Bone marrow (tissue), 2 donors: ENCODE measurements at regions not wholly inside any gene's neighbourhood (a gene's known extent, or its start where the extent isn't known, plus 50 kb on each side); places are given as distances from the start of the nearest gene placed in this dataset.

Experiments
- DNase-seq, 2 donors: peaks; one replicate each; lab custom pipeline; 2025; lab: John Stamatoyannopoulos, UW

GRCh38 chr9:81390792-81391456, 298.4 kb downstream of the TLE1 start:
- no peak for DNase-seq

DNA sequence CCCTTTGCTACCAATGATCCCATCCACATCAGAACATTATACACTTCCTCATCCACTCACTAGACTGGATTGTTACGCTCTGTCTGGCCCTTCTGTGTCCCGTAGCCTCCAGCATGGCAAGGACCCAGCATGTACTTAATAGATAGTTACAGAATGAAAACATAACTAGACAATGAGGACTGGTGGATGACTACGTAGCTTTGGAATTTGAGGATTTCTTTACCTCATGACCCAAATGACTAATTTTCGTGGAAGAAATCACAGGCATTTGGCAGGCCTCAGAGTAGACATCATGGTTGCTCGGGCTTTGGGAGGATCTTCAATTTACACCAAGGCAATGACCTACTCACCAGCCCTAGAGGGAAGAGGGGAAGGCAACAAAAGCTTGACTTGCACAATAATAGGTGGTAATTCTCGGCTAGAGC, 299.8 kb downstream of the TLE1 start:
- no peak for DNase-seq

GRCh38 chr9:81388831-81389230, 300.5 kb downstream of the TLE1 start:
- no peak for DNase-seq

GRCh38 chr9:81387360-81388106, 301.8 kb downstream of the TLE1 start:
- DNase-seq: no peak

DNA sequence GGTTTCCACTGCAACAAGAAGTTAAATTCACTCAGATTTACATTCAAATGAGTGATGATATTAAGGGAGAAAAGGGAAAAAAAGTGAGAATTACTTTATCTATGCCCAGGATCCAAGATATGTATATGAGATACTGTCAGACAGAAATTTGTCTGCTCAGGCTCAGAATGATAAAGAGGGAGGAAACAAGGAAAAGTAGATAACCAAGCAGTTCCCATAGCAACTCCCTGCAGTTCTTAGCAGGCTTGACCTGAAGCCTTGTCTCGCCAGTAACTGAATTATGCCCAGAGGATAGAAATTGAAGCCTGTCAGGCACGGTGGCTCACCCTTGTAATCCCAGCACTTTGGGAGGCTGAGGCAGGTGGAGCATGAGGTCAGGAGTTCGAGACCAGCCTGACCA, 304.4 kb downstream of the TLE1 start:
- DNase-seq: no peak

GRCh38 chr9:81382281-81382680, 307.1 kb downstream of the TLE1 start:
- no peak for DNase-seq

DNA sequence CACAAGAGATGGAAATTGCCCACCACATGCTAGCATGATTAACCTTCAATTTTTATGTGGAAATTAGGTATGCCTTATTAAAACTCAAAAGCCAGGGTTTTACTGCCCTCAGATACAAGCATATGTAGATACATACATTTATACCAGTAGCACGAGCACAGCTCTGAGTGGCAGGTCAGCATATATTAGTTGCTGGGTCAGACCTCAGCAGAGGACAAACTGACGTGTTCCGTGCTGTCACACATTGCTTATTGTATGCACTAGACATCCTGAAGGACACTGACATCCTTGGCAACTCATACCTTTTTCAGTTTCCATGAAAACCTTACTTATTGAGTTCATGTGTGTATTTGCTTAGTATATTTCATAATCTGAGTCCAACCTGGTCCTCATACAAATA, 307.7 kb downstream of the TLE1 start:
- DNase-seq: no peak

DNA sequence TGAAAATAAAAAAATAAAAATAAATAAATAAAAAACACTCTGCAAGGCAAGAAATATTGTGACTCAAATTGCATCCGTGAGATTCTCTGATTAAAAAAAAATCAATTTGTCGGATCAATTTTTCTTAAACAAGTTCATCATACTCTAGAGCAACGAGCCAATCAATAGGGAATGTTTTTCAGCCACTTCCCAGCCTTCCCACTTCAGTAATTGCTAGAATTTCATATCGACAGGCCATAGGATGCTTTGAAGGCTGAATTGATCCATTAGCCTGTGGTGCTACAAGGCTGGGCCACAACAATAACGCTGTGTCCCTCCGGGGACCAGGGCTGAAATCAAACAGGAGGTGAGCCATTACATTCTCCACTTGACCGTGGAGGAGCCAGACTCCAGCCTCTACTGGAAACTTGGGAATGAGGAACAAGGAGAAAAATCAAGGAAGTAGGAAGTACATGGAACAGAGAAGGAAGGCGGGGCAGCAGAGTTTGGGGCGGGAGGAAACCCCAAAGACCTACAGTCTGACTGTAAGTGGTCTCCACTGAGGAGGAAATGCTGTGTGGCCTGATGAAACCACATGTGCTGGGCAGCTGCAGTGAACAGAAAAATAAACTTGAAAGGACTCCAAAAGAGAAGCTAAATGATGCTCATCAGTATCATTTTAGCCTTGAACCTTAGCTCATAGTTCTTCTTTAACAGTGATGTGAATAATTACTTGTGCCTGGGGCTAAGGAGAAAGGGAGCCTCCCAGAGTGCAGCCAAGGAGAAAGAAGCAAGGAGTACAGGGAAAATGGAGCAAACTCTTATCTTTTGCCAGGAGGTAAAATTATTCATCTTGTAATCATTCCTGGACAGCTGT, 308.6 kb downstream of the TLE1 start:
- no peak for DNase-seq

GRCh38 chr9:81379655-81380054, 309.7 kb downstream of the TLE1 start:
- DNase-seq: no peak

DNA sequence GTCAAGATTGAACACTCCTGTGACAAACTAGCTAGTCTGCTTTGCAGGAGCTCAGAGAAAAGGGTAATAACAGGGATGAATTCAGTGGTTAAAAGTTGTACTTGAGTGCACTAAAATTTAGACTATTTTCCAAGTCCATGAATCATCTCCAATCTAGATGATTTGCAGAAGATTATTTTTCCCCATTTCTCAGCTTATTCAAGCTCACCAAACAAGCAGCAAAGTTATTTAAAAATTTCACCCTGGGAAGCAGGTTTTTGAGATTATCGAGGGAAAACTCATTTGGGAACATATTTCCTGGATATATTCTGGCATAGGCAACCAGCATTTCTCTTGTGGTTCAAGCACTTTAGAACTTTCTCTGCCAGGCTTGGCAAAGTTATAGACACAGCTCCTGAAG, 311.4 kb downstream of the TLE1 start:
- DNase-seq: no peak

GRCh38 chr9:81377320-81377719, 312.0 kb downstream of the TLE1 start:
- no peak for DNase-seq

GRCh38 chr9:81375187-81376100, 313.9 kb downstream of the TLE1 start:
- DNase-seq: no peak

DNA sequence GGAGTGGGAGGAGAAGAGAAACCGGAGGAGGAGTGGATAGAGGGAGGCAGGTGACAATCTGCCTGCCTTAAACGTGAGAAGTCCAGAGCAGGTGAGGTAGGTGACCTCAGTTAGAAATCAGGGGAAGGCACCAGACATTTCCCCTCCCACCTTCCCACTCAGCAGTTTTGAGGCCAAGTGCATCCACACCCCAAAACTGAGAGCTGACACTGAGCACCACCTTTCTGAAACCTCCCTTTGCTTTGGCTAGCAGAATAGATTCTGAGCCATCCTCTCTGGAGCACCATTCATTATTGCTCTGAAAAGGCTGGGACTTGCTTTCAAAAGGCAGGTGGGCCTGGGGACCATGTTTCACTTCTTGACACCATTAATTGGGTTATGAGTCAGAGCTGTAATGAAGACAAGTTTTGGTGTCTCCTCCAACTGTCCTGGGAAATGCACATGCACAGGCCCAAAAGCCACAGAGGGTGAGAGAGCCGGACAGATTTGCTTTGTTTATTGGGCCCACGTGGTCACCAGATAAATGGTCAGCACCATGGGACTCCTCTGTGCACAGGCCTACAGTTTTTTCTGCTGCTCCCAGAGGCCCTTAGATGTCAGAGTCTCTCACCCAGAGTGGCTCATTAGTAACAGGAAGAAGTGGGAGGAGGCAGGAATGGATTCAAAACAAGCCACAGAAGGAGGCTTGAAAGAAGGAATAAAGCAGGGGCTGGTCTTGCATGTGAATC, 314.7 kb downstream of the TLE1 start:
- no peak for DNase-seq

- DNase-seq: no peak
Measured at GRCh38 chr9:81373294-81373693, 316.1 kb downstream of the TLE1 start.

DNA sequence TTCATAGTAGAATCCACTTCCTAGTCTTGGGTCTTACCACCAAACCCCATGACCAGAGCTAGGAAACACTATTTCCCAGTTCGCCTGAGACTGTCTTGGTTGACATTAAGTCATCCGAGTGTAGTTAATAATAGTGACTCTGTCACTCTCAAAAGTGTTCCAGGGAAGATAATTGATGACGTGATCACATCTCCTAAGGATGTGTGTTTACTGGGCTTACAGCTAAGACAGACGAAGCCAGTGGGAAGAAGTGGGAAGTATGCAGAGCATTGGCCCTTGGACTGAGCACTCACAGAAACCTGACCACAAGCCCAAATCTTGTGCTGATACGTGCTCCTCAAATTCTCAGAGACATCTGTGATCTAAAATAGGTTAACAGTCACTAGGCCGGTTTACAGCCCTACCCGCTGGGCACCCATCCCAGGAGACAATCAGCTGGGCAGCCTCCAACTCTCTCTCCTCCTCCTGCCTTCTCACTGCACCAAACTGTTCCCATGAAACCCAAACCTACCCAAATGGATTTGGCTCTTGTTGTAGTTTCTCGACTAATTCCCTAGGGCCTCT, 316.6 kb downstream of the TLE1 start:
- DNase-seq: no peak

DNA sequence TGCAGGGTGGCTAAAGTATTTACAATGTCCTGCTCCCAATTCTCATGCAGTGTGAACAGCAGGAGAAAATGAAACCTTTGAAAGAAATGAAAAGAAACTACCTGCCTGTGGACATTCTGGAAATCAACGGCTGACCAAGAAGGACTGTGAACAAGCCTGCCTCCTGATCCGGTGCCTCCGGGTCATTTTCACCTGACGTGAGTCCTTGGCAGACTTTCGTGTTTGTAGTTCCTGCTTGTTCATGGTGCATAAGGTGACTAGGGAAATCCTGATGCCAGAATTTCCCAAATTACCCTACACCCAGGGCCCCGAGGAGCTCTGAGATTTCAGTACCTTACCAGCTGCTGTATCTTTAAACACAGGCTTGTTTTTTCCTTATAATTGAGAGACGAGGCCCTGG, 317.5 kb downstream of the TLE1 start:
- DNase-seq: no peak

GRCh38 chr9:81370650-81371049, 318.7 kb downstream of the TLE1 start:
- DNase-seq: no peak

GRCh38 chr9:81370096-81370495, 319.3 kb downstream of the TLE1 start:
- no peak for DNase-seq

DNA sequence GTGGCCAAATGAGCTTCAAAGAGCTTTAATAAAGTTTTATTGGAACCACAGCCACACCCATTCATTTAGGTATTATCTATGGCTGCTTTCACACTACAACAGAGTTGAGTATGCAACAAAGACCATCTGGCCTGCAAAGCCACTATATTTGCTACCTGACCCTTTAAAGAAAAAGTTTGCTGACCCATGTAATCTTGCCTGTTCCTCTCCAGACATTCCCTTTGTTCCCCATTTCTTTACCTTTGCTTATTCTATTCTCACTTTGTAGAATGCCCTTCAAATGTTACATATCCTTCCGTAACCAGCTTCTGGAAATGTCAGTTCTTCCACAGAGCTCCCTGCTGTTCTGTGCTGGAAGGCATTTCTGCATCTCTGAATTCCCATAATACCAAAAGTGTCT, 320.2 kb downstream of the TLE1 start:
- DNase-seq: no peak

DNA sequence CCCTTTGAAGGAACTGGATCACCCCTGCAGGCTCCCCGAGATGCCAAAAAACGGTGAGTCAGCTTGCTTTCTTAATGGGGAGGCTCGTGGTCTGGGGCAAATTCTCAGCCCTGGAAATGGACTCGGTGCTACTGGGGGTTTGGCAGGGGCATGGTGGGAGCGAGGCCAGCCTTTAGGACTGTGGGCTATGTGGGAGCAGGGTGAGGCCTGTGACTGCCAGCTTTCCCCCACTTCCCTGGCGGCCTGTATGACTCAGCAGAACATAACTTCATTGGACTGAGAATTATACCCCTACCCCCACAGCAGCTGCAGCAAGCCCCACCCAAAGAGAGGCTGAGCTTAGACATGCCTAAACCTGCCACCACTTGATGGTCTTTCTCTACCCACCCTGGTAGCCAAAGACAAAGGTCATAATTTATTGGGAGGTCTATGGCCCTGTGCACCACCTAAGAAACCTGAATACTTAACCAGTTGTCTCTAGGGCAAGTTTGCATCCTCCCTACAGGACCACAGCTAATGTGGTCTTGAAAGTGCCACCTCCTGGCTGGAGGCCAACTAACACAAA, 325.3 kb downstream of the TLE1 start:
- no peak for DNase-seq
